Ascending aorta (tissue), 2 donors: ENCODE measurements at regions not wholly inside any gene's neighbourhood (a gene's known extent, or its start where the extent isn't known, plus 50 kb on each side); places are given as distances from the start of the nearest gene placed in this dataset.

Source experiments
- DNase-seq, 2 donors: peaks; one replicate each; pipeline ENCODE4 v3.0.0-alpha.2; 2019; ENCODE audit warnings: low spot score in 2 of 2
- H3K27ac ChIP-seq, 2 donors: fragments of 200-600 bp; sonication (generic); one replicate each; pipeline ENCODE4 v1.5.1; 2016 to 2017; ENCODE audit warnings: mild to moderate bottlenecking in 1 of 2
- H3K27me3 ChIP-seq: fragments of 200-600 bp; sonication (generic); one replicate; pipeline ENCODE4 v1.5.1; 2017
- H3K36me3 ChIP-seq, 2 donors: fragments of 200-600 bp; sonication (generic); one replicate each; pipeline ENCODE4 v1.5.1; 2016
- H3K4me1 ChIP-seq, 2 donors: fragments of 200-600 bp; sonication (generic); one replicate each; pipeline ENCODE4 v1.5.1; 2016 to 2017; ENCODE audit warnings: mild to moderate bottlenecking in 1 of 2
- H3K4me3 ChIP-seq, 2 donors: fragments of 200-600 bp; sonication (generic); one replicate each; pipeline ENCODE4 v1.5.1; 2016 to 2017; ENCODE audit warnings: mild to moderate bottlenecking in 1 of 2
- H3K9me3 ChIP-seq, 2 donors: fragments of 200-600 bp; sonication (generic); one replicate each; pipeline ENCODE4 v1.5.1; 2016
- intact Hi-C: fragments of 100-400 bp; cut with DNase I; formaldehyde crosslinking; loops from one replicate; pipeline ENCODE4 v1.15.1; 2023
- TF ChIP-seq, protein P1 (sequence below), 3 experiments: fragments of 200-600 bp in 2 of 3; fragments of 450-650 bp in 1 of 3; sonication (generic) in 2 of 3; IDR thresholded peaks; one replicate each; pipeline ENCODE4 v1.5.1; 2016 to 2019; ENCODE audit warnings: antibody characterized with exemption in 3 of 3, mild to moderate bottlenecking in 1 of 3, moderate library complexity in 1 of 3

DNA sequence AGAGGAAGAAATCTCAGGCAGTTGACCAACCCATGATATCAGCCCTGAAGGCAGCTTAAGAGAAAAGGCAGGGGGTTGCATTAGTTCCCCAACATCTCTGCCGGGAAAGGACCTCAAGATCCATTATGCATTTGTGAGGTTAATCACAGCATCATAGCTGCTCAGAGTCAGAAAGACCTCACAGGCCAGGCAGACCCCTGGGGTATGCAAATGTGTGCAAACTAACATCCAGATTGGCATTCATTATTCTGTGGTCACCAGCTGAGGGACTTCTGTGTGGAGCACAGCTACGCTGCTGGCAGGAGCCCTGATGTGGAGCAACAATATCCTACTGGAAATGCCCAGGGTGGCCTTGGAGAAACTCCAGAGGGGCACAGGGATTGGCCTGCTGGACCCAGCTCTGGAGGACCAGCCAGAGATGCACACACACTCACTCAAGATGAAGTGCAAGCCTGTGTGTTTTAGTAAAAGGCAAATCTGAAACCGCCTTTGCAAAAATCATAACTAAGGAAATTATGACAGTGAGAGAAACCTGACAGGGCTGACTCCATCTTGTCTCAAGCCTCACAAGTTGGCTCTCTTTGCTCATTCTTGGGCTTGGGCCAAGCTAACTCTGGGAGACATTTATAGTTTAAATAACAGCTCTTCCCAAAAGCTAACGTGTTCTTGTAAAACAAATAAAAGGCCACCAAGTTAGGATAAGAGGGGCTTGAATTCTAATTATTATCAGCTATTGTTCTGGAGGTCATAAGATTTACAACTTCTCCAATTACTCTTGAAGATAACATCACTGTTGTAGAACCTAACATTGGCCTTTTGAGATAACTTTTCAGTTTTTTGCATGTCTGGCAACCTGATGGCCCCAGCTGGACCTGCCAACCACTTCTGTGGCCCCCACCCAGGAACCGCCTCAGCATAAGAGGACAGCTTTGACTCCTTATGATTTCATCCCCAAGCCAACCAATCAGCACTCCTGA is 257.1 kb downstream of the UACA start:
- no peaks in the 10 kb centered on the region for H3K27me3 ChIP-seq
- intact Hi-C loops = no loop called here
- no peak for DNase-seq
- no peaks in the 10 kb centered on the region for H3K36me3 ChIP-seq
- H3K9me3 ChIP-seq = peaks cover 7 to 8% of the 10 kb centered on the region in 2 donors
- TF ChIP-seq, protein P1, sequence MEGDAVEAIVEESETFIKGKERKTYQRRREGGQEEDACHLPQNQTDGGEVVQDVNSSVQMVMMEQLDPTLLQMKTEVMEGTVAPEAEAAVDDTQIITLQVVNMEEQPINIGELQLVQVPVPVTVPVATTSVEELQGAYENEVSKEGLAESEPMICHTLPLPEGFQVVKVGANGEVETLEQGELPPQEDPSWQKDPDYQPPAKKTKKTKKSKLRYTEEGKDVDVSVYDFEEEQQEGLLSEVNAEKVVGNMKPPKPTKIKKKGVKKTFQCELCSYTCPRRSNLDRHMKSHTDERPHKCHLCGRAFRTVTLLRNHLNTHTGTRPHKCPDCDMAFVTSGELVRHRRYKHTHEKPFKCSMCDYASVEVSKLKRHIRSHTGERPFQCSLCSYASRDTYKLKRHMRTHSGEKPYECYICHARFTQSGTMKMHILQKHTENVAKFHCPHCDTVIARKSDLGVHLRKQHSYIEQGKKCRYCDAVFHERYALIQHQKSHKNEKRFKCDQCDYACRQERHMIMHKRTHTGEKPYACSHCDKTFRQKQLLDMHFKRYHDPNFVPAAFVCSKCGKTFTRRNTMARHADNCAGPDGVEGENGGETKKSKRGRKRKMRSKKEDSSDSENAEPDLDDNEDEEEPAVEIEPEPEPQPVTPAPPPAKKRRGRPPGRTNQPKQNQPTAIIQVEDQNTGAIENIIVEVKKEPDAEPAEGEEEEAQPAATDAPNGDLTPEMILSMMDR (IDR thresholded peaks at IDR 0.05) = no peak
- peaks cover 7 to 32% of the 10 kb centered on the region in 2 donors for H3K4me1 ChIP-seq
- peak overlapping the region in 1 of 2 donors; percentile 11 for H3K27ac ChIP-seq
- no peak overlapping the region for H3K4me3 ChIP-seq

DNA sequence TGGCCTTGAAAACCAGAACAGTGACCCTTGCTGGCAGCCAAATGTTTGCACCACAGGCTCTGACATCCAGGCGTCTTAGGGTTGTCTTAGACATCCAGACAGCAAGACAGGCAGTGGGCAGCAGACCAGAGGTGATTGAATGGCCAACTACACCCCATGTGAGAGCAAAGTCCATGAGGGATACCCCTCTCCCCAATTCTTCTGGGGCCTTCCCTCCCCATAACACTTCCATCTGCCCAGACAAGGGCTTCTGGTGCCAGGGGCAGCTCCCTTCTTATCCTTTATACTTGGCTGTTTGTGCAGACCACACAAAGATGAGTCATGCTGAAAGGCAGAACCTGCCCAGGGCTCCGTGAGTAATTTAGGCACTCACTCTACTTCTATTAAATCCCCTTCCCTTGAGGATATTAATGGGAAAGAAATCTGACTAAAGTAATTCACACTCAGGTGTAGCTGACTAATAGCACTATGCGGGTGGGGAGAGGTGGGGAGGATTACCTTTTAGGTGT is 257.9 kb downstream of the UACA start:
- Histone ChIP-seq H3K4me3 (no peak overlapping the region), H3K36me3 (no peaks in the 10 kb centered on the region), H3K9me3 (peaks cover 4 to 8% of the 10 kb centered on the region in 2 donors), H3K4me1 (peaks cover 7 to 32% of the 10 kb centered on the region in 2 donors), H3K27ac (peak overlapping the region in 1 of 2 donors; percentile 11), H3K27me3 (no peaks in the 10 kb centered on the region)
- intact Hi-C loops = no loop called here
- TF ChIP-seq, protein P1 (IDR thresholded peaks at IDR 0.05) = no peak
- DNase-seq = peak in 1 of 2 donors; percentile 72

DNA sequence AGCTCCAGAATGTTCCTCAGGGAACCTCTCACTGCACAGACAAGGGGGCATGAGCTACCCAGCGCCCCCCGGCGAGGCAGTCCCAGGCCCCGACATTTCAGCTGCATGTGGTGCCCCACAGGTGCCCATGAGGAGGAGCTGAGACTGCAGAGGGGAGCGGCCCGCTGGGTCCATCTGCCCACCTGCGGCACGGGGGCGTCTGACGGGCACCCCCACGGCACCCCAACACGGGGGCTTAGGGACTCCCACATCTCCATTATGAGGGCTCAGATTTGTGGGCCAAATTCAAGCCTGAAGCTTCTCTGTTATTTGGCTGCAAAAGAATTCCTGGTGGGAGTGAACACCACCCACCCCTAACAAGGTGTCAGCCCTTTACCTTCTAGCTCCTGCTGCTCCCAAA is 258.4 kb downstream of the UACA start:
- intact Hi-C loops = no loop called here

DNA sequence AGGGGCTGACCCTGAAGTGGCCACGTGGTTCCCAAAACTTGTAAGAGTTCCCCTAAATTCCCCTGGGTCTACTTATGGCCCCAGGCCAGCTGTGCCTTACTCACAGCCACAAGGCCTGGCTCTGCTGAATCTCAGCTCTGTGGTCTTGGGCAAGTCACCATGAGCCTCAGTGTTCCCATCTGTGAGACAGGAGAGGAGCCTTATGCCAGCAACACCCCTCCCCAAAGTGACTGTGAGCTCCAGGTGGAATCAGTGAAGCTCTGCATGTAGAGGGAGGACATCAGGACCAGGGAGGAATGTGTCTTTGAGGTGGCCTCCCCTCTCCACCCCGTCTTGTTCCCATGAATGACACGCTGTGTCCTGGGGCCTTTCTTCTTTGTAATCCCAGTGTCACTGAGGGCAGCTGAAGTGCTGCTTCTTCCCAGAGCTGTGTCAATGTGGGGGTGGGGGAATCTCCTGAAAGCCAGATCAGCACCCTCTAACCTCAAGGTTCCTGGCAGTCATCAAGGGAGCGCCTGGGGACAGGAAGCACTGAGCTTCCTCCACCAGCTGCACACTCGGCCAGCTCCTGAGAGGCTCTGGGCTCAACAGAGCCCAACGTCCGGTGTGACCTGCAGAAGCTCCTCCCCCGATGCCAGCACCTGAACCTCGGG is 258.9 kb downstream of the UACA start:
- H3K27ac ChIP-seq = no peak overlapping the region
- peak; percentile 59 to 85 for DNase-seq
- intact Hi-C loops = no loop called here
- no peak overlapping the region for H3K4me3 ChIP-seq
- TF ChIP-seq, protein P1 (IDR thresholded peaks at IDR 0.05) = no peak
- no peaks in the 10 kb centered on the region for H3K27me3 ChIP-seq
- no peaks in the 10 kb centered on the region for H3K9me3 ChIP-seq
- no peaks in the 10 kb centered on the region for H3K36me3 ChIP-seq
- peaks cover 7 to 32% of the 10 kb centered on the region in 2 donors for H3K4me1 ChIP-seq

More for the DNA sequence above, 258.4 kb downstream of the UACA start:
- H3K4me3 ChIP-seq = no peak overlapping the region
- H3K4me1 ChIP-seq = peaks cover 7 to 32% of the 10 kb centered on the region in 2 donors
- no peaks in the 10 kb centered on the region for H3K27me3 ChIP-seq
- no peak for DNase-seq
- no peak overlapping the region for H3K27ac ChIP-seq
- TF ChIP-seq, protein P1 (IDR thresholded peaks at IDR 0.05) = no peak
- peaks cover 0 to 5% of the 10 kb centered on the region in 2 donors for H3K9me3 ChIP-seq
- H3K36me3 ChIP-seq = no peaks in the 10 kb centered on the region

DNA sequence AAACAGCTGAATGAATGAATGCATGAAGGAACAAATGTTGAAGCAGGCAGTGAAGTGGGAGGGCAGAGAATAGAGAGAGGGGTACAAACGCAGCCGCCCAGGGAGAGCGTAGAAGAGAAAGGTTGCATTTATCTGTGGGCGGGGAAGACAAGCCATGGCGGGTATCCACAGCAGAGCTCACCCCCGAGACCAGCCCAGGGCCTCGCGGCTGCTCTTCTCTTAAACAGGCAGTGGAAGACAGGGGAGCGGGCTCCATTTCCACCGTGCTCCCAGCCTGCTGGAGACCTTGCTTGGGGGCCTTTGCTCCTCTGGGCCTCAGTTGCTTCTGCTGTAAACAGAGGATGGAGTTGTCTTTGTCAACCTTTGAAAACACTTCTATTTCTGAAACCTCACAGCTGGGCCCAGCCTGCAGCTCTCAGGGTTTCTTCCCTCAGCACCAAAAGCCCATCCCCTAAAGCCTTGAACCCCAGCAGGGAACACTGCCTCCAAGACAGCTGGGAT is 259.5 kb downstream of the UACA start:
- H3K27me3 ChIP-seq = no peaks in the 10 kb centered on the region
- no peaks in the 10 kb centered on the region for H3K36me3 ChIP-seq
- H3K4me3 ChIP-seq = no peak overlapping the region
- no peak overlapping the region for H3K27ac ChIP-seq
- TF ChIP-seq, protein P1 (IDR thresholded peaks at IDR 0.05) = no peak
- intact Hi-C loops = no loop called here
- no peak for DNase-seq
- H3K9me3 ChIP-seq = no peaks in the 10 kb centered on the region
- H3K4me1 ChIP-seq = peaks cover 7 to 32% of the 10 kb centered on the region in 2 donors
